ENCODE measurements at regions not wholly inside any gene's neighbourhood (a gene's known extent, or its start where the extent isn't known, plus 50 kb on each side); places are given as distances from the start of the nearest gene placed in this dataset.

- no peak for TF ChIP-seq CTCF (conservative IDR thresholded peaks at IDR 0.05)
- TF ChIP-seq EZH2 (IDR thresholded peaks at IDR 0.05; ENCODE audit: low read depth): no peak
Observed at GRCh38 chr3:182215881-182216280, 504.2 kb downstream of the SOX2 start.

Data from PC-9 (cell line).